ENCODE measurements at regions not wholly inside any gene's neighbourhood (a gene's known extent, or its start where the extent isn't known, plus 50 kb on each side); places are given as distances from the start of the nearest gene placed in this dataset.

DNA sequence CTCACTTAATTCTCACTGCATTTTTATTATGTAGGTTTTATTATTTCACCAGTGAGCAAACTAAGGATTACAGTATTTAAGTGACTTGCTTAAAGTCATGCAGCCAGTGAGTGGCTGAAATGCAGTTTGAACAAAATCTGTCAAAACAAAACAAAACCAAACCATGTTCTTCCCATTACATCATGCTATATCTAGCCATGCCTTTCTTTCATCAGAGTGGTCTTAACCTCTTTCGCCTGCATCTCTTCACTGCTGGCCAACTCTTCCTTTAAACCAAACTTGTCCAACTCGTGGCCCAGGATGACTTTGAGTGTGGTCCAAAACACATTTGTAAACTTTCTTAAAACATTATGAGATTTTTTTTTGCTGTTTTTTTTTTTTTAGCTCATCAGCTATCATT, 223.2 kb downstream of the PCDH7 start:
- no peak for DNase-seq

DNA sequence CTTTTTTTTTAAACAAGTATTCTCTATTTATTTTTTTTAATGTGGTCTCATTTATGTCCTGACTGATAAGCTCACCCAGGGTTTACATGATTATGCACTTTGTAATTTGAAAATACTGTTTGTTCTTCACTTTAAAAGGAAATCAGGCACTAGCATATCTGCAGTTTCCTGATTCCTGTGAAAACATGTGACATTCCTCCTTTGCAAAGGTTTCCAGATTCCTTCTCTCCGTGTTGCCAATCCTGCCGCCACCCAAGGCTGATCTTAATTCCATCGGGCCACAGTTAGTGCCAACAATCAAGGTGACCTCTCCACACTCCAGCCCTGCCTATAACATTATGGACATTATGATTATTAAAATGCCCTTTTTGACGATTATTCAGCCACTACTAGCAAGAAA, 225.4 kb downstream of the PCDH7 start:
- DNase-seq = no peak

DNA sequence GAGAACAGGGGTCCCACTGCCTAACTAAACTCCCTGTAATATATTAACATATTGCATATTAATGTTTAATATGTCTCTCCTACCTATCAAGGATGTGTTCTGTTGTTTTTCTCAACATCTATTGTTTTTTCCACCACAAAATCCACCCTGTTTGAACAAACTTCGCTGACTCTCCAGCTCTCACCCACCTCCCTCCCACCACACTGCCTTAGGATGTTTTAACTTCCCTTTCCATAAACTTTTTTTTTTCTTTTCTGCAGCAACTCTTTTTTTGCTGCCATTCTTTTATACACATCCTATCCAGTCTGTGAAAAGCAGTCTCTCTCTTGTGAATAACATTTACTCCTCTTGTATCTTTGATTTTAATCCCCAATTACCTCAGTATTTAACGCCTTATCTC, 226.1 kb downstream of the PCDH7 start:
- DNase-seq = no peak

DNA sequence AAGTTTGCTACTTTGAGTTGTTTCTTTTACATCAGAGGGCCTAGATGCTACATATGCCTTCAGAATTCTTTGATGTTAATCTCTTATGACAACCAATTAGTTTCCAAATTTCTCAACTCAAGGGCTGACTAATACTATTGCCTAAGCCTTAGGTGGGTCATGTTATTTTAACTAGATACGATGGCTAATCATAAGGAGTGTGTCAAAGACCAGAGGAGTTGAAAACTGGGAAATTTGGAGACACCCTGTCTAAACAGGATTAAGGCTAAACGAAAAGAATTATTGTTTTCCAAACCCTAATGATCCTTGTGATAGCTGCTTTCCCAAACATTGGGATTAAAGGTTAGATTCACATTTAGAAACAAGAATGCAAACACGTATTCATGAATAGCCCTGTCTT, 228.5 kb downstream of the PCDH7 start:
- DNase-seq = no peak

DNA sequence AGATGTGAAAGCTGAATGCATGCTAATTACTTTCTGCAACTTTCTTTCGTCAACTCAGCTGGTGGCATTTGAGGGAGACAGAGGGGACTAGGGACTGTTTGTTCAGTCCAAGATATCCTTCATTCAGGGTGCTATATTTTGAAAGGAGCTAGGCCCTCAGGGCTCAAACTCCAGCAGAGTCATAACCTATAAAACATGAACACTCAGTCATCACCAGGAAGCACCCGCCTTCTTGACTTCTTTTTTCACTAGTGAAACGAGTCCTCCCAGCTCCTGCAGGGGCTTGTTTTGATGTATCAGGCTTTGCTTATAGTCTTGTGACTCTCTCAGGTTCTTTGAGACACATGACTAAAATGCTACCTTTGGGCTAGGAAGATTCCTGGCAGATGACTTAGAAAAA, 230.6 kb downstream of the PCDH7 start:
- DNase-seq = no peak

- DNase-seq = no peak
Measured at GRCh38 chr4:30952526-30953219, 232.5 kb downstream of the PCDH7 start.

- no peak for DNase-seq
Measured at GRCh38 chr4:30953799-30954198, 233.6 kb downstream of the PCDH7 start.

GRCh38 chr4:30956916-30957315, 236.7 kb downstream of the PCDH7 start:
- no peak for DNase-seq

DNA sequence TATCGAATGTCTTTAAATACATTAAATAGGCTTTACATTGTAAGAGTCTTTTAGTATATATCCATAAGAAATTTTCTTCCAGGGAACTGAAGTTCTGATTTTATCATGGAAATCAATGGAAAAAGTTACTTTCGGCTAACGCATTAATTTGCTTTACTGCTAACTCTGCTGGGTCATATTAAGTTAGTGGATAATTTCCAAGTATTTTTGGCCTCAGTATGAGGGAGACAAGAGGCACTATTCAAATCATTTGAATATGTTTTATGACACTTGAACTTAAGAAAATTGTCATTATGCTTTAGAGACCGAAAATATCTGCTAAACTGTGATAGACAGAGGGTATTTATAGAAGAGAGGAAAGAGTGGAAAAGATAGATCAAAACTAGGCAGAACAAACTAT, 237.5 kb downstream of the PCDH7 start:
- no peak for DNase-seq

DNA sequence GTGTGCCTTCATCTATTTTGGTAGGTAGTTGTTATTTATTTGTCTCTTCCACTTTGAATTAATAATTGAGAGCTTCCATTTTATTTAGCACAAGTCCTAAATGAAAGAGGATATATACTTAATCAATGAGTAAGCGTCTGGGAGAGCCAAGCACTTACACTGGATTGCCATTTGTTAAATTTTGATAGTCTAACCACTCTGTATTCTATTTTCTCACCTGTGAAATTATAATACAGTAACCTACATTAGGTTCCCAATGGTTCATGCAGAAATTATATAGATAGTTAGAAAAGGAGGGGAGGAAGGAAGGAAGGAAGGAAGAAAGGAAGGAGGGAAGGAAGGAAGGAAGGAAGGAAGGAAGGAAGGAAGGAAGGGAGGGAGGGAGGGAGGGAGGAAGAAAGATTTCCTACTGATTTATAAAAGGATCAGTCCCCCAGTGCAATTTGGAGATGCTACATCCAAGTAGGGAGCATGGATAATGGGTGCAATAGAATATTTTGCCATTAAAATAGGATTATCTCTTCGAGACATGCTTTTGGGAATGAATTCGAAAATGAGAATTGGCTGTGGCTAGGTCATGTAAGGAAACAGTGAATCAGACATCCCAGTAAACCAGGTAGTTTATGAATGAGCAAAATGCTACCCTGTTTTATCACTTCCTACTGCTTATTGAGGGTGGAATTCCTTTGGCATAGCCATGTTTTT, 239.8 kb downstream of the PCDH7 start:
- no peak for DNase-seq

GRCh38 chr4:30962939-30963338, 242.8 kb downstream of the PCDH7 start:
- DNase-seq = no peak

- no peak for DNase-seq
Measured at GRCh38 chr4:30968926-30969325, 248.8 kb downstream of the PCDH7 start.

DNA sequence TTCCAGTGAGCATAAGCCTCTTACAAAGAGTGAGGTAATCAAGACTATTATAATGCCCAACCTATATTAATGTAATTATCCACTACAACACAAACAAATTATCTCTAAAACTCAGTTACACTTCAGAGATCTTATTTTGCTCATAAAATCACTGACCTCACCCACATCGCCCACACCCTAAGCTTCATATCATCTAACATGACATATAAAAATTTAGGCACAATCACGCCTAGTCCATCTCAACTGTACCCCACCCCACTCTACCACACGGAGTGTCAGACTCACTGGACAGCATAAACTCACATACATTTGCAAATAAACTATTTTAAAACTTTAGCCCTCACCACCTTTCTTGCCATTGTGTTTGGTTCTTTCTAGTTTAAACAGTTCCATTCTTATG, 252.4 kb downstream of the PCDH7 start:
- DNase-seq = no peak

- no peak for DNase-seq
Measured at GRCh38 chr4:30973993-30974392, 253.8 kb downstream of the PCDH7 start.

DNA sequence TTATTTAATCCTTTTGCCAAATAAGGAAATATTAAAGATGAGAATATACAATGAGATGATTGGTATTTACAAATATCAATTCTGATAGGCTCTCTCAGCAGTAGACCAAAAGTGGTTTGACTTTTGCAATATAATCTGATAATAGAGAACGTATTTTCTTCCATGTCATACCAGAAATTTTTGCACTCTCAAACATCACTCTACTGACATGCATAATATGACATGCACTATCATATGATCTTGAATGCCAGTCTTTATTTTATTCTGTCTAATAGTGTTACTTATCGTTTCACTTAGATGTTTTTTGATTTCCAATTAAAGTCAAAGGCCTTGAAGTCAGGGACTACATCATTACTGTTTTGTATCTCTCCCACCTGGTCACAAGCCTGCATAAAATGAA, 259.2 kb downstream of the PCDH7 start:
- DNase-seq = no peak

GRCh38 chr4:30989508-30989907, 269.3 kb downstream of the PCDH7 start:
- DNase-seq = no peak

- DNase-seq = no peak
Measured at GRCh38 chr4:30996841-30997240, 276.7 kb downstream of the PCDH7 start.

DNA sequence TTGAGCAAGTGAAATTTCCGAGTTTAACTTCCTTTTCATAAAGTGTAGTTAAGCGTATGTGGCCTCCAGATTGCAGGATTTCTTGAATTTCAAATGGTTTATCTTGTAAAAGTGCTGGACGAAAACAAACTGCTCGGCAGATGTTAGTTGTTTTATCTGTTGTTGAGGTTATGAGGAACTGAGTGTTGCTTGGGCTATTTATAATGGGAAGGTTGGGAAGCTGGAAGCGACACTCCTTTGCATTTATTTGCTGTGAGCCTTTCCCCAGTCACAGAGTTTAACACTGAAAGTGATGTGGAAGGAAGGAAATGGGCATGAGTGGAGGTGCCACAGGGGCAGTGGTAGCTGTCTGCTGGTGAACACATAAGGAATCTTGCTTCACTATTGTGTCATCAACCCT, 284.9 kb downstream of the PCDH7 start:
- no peak for DNase-seq

DNA sequence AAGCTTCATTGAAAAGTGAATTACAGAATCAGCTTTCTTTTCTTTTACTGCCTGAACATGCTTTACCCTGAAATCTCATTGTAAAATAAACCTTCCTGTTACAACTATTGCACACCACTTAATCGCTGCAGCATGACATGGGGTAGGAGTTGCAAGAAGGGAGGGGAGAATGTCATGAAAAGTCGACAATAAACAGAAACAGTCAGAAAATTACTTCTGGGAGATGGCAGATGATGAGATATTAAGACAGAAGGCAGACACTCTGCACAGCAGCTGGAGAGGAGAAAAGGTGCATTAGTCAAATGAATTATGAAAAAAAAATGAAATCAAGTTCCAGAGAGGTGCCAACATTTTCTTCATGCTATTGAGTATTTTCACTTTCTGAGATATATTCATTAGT, 287.7 kb downstream of the PCDH7 start:
- no peak for DNase-seq

GRCh38 chr4:31009926-31010325, 289.8 kb downstream of the PCDH7 start:
- no peak for DNase-seq

- no peak for DNase-seq
Measured at GRCh38 chr4:31015123-31015522, 295.0 kb downstream of the PCDH7 start.

GRCh38 chr4:31016322-31017061, 296.3 kb downstream of the PCDH7 start:
- no peak for DNase-seq

GRCh38 chr4:31020363-31020762, 300.2 kb downstream of the PCDH7 start:
- DNase-seq = no peak

GRCh38 chr4:31021008-31021407, 300.8 kb downstream of the PCDH7 start:
- no peak for DNase-seq

All from activated CD4-positive, alpha-beta T cell treated with anti-CD3 and anti-CD28 coated beads, Interleukin-10, Interleukin-2, amounts not matched to agents 100 ng/mL and 50 ng/mL, durations not matched to agents 16 hours and 8 hours (primary cell).